MM.1S (cell line): ENCODE measurements at regions not wholly inside any gene's neighbourhood (a gene's known extent, or its start where the extent isn't known, plus 50 kb on each side); places are given as distances from the start of the nearest gene placed in this dataset.

Experiments used
- EZH2 ChIP-seq: fragments of 300-600 bp; sonication (generic); optimal IDR thresholded peaks from 2 replicates; pipeline ENCODE3; 2017; ENCODE audit warnings: low read depth, mild to moderate bottlenecking, antibody characterized with exemption, low read length, mixed read lengths
- TF ChIP-seq, protein P1 (sequence below): fragments of 300-600 bp; sonication (generic); IDR thresholded peaks from 2 replicates; pipeline ENCODE4 v1.5.1; 2016; ENCODE audit warnings: antibody characterized with exemption, low read length, mixed read lengths

DNA sequence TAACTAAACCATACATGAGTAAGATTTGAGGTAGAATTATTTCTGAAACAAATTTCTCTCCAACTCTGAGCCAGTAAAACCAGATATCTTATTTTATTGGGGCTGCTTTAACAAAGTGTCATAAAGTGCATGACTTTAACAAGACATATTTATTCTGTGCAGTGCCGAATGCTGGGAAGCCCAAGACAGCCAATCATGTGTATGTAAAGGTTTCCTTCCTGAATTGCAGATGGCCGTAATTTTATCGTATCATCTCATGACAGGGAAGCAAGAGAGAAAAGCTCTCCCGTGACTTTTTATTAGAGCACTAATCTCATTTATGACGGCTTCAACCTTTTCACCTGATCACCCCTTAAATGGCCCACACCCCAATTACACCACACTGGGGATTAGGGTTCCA is 777.9 kb downstream of the TMEM121 start:
- no peak for TF ChIP-seq EZH2
- TF ChIP-seq, protein P1, sequence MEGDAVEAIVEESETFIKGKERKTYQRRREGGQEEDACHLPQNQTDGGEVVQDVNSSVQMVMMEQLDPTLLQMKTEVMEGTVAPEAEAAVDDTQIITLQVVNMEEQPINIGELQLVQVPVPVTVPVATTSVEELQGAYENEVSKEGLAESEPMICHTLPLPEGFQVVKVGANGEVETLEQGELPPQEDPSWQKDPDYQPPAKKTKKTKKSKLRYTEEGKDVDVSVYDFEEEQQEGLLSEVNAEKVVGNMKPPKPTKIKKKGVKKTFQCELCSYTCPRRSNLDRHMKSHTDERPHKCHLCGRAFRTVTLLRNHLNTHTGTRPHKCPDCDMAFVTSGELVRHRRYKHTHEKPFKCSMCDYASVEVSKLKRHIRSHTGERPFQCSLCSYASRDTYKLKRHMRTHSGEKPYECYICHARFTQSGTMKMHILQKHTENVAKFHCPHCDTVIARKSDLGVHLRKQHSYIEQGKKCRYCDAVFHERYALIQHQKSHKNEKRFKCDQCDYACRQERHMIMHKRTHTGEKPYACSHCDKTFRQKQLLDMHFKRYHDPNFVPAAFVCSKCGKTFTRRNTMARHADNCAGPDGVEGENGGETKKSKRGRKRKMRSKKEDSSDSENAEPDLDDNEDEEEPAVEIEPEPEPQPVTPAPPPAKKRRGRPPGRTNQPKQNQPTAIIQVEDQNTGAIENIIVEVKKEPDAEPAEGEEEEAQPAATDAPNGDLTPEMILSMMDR = no peak
